ENCODE measurements at regions not wholly inside any gene's neighbourhood (a gene's known extent, or its start where the extent isn't known, plus 50 kb on each side); places are given as distances from the start of the nearest gene placed in this dataset.
A peak's percentile ranks its signal among the peaks of the same experiment; 100 is the strongest.
"Not testable (repeated sequence)": the region's sequence is repeated elsewhere in the genome, so short reads cannot be mapped to it uniquely, and the experiment has no call there.

GRCh38 chr17:15835481-15835880, 103.4 kb downstream of the TBC1D26 start:
- H3K4me1 Mint-ChIP-seq (ENCODE audit: unreplicated experiment); H3K4me3 Mint-ChIP-seq (ENCODE audit: unreplicated experiment); H3K9me3 Mint-ChIP-seq (ENCODE audit: unreplicated experiment); H3K27ac Mint-ChIP-seq (ENCODE audit: unreplicated experiment); DNase-seq (ENCODE audit: low spot score); H3K36me3 Mint-ChIP-seq (ENCODE audit: low read depth, unreplicated experiment); H3K27me3 Mint-ChIP-seq (ENCODE audit: unreplicated experiment): not testable (repeated sequence)

GRCh38 chr17:15836249-15836982, 104.3 kb downstream of the TBC1D26 start:
- not testable (repeated sequence) for H3K9me3 Mint-ChIP-seq (ENCODE audit: unreplicated experiment); H3K4me1 Mint-ChIP-seq (ENCODE audit: unreplicated experiment); DNase-seq (ENCODE audit: low spot score); H3K36me3 Mint-ChIP-seq (ENCODE audit: low read depth, unreplicated experiment); H3K27me3 Mint-ChIP-seq (ENCODE audit: unreplicated experiment); H3K4me3 Mint-ChIP-seq (ENCODE audit: unreplicated experiment); H3K27ac Mint-ChIP-seq (ENCODE audit: unreplicated experiment)

GRCh38 chr17:15836991-15837390, 104.9 kb downstream of the TBC1D26 start:
- H3K4me3 Mint-ChIP-seq (ENCODE audit: unreplicated experiment); H3K27ac Mint-ChIP-seq (ENCODE audit: unreplicated experiment); H3K4me1 Mint-ChIP-seq (ENCODE audit: unreplicated experiment); H3K27me3 Mint-ChIP-seq (ENCODE audit: unreplicated experiment); H3K9me3 Mint-ChIP-seq (ENCODE audit: unreplicated experiment); DNase-seq (ENCODE audit: low spot score); H3K36me3 Mint-ChIP-seq (ENCODE audit: low read depth, unreplicated experiment): not testable (repeated sequence)

GRCh38 chr17:15847447-15848229, 97.3 kb upstream of the ADORA2B start:
- not testable (repeated sequence) for H3K4me3 Mint-ChIP-seq (ENCODE audit: unreplicated experiment); H3K36me3 Mint-ChIP-seq (ENCODE audit: low read depth, unreplicated experiment); H3K27me3 Mint-ChIP-seq (ENCODE audit: unreplicated experiment); DNase-seq (ENCODE audit: low spot score); H3K27ac Mint-ChIP-seq (ENCODE audit: unreplicated experiment); H3K9me3 Mint-ChIP-seq (ENCODE audit: unreplicated experiment); H3K4me1 Mint-ChIP-seq (ENCODE audit: unreplicated experiment)

GRCh38 chr17:15849054-15849453, 95.9 kb upstream of the ADORA2B start:
- H3K9me3 Mint-ChIP-seq (ENCODE audit: unreplicated experiment); H3K4me1 Mint-ChIP-seq (ENCODE audit: unreplicated experiment); H3K4me3 Mint-ChIP-seq (ENCODE audit: unreplicated experiment); H3K27ac Mint-ChIP-seq (ENCODE audit: unreplicated experiment); H3K27me3 Mint-ChIP-seq (ENCODE audit: unreplicated experiment); H3K36me3 Mint-ChIP-seq (ENCODE audit: low read depth, unreplicated experiment): not testable (repeated sequence)
- peak; percentile 57 for DNase-seq (ENCODE audit: low spot score)

GRCh38 chr17:15850071-15850470, 94.9 kb upstream of the ADORA2B start:
- not testable (repeated sequence) for H3K27me3 Mint-ChIP-seq (ENCODE audit: unreplicated experiment); H3K27ac Mint-ChIP-seq (ENCODE audit: unreplicated experiment); H3K9me3 Mint-ChIP-seq (ENCODE audit: unreplicated experiment); H3K4me3 Mint-ChIP-seq (ENCODE audit: unreplicated experiment); DNase-seq (ENCODE audit: low spot score); H3K4me1 Mint-ChIP-seq (ENCODE audit: unreplicated experiment); H3K36me3 Mint-ChIP-seq (ENCODE audit: low read depth, unreplicated experiment)

- DNase-seq (ENCODE audit: low spot score); H3K36me3 Mint-ChIP-seq (ENCODE audit: low read depth, unreplicated experiment); H3K27me3 Mint-ChIP-seq (ENCODE audit: unreplicated experiment); H3K27ac Mint-ChIP-seq (ENCODE audit: unreplicated experiment); H3K4me3 Mint-ChIP-seq (ENCODE audit: unreplicated experiment); H3K4me1 Mint-ChIP-seq (ENCODE audit: unreplicated experiment); H3K9me3 Mint-ChIP-seq (ENCODE audit: unreplicated experiment): not testable (repeated sequence)
Observed at GRCh38 chr17:15850687-15851086, 94.2 kb upstream of the ADORA2B start.

- not testable (repeated sequence) for DNase-seq (ENCODE audit: low spot score); H3K36me3 Mint-ChIP-seq (ENCODE audit: low read depth, unreplicated experiment); H3K27ac Mint-ChIP-seq (ENCODE audit: unreplicated experiment); H3K27me3 Mint-ChIP-seq (ENCODE audit: unreplicated experiment); H3K4me3 Mint-ChIP-seq (ENCODE audit: unreplicated experiment); H3K9me3 Mint-ChIP-seq (ENCODE audit: unreplicated experiment); H3K4me1 Mint-ChIP-seq (ENCODE audit: unreplicated experiment)
Observed at GRCh38 chr17:15852863-15853262, 92.1 kb upstream of the ADORA2B start.

GRCh38 chr17:15856191-15856590, 88.7 kb upstream of the ADORA2B start:
- H3K27ac Mint-ChIP-seq (ENCODE audit: unreplicated experiment); H3K4me3 Mint-ChIP-seq (ENCODE audit: unreplicated experiment): not testable (repeated sequence)

GRCh38 chr17:15856745-15857144, 88.2 kb upstream of the ADORA2B start:
- H3K9me3 Mint-ChIP-seq (ENCODE audit: unreplicated experiment); H3K27me3 Mint-ChIP-seq (ENCODE audit: unreplicated experiment); H3K4me3 Mint-ChIP-seq (ENCODE audit: unreplicated experiment); H3K27ac Mint-ChIP-seq (ENCODE audit: unreplicated experiment); H3K4me1 Mint-ChIP-seq (ENCODE audit: unreplicated experiment); DNase-seq (ENCODE audit: low spot score); H3K36me3 Mint-ChIP-seq (ENCODE audit: low read depth, unreplicated experiment): not testable (repeated sequence)

More at GRCh38 chr17:15856191-15856590, 88.7 kb upstream of the ADORA2B start:
- not testable (repeated sequence) for H3K27me3 Mint-ChIP-seq (ENCODE audit: unreplicated experiment); H3K9me3 Mint-ChIP-seq (ENCODE audit: unreplicated experiment); H3K36me3 Mint-ChIP-seq (ENCODE audit: low read depth, unreplicated experiment); H3K4me1 Mint-ChIP-seq (ENCODE audit: unreplicated experiment); DNase-seq (ENCODE audit: low spot score)

- not testable (repeated sequence) for H3K36me3 Mint-ChIP-seq (ENCODE audit: low read depth, unreplicated experiment); H3K27me3 Mint-ChIP-seq (ENCODE audit: unreplicated experiment); H3K4me3 Mint-ChIP-seq (ENCODE audit: unreplicated experiment); H3K9me3 Mint-ChIP-seq (ENCODE audit: unreplicated experiment); H3K4me1 Mint-ChIP-seq (ENCODE audit: unreplicated experiment); DNase-seq (ENCODE audit: low spot score); H3K27ac Mint-ChIP-seq (ENCODE audit: unreplicated experiment)
Observed at GRCh38 chr17:15858082-15858481, 86.8 kb upstream of the ADORA2B start.

- not testable (repeated sequence) for H3K9me3 Mint-ChIP-seq (ENCODE audit: unreplicated experiment); DNase-seq (ENCODE audit: low spot score); H3K4me3 Mint-ChIP-seq (ENCODE audit: unreplicated experiment); H3K36me3 Mint-ChIP-seq (ENCODE audit: low read depth, unreplicated experiment); H3K4me1 Mint-ChIP-seq (ENCODE audit: unreplicated experiment); H3K27me3 Mint-ChIP-seq (ENCODE audit: unreplicated experiment); H3K27ac Mint-ChIP-seq (ENCODE audit: unreplicated experiment)
Observed at GRCh38 chr17:15860774-15861173, 84.2 kb upstream of the ADORA2B start.

All from endothelial cell (in vitro differentiated cells).